Neural crest cell (in vitro differentiated cells): ENCODE measurements at regions not wholly inside any gene's neighbourhood (a gene's known extent, or its start where the extent isn't known, plus 50 kb on each side); places are given as distances from the start of the nearest gene placed in this dataset.
A peak's percentile ranks its signal among the peaks of the same experiment; 100 is the strongest.
"Not testable (repeated sequence)": the region's sequence is repeated elsewhere in the genome, so short reads cannot be mapped to it uniquely, and the experiment has no call there.

ENCODE experiments used
- DNase-seq: peaks from one replicate; pipeline ENCODE4 v3.0.0; 2021; ENCODE audit warnings: low read depth, mixed read lengths, low spot score
- H3K27ac Mint-ChIP-seq: one replicate; pipeline ENCODE4 v1.8.0; 2021; ENCODE audit warnings: mild to moderate bottlenecking, mixed read lengths; ENCODE audit not compliant: unreplicated experiment
- H3K27me3 Mint-ChIP-seq: 2 replicates; pipeline ENCODE4 v1.8.0; 2021; ENCODE audit warnings: low read depth, mild to moderate bottlenecking, mixed read lengths
- H3K36me3 Mint-ChIP-seq: 2 replicates; pipeline ENCODE4 v1.8.0; 2021; ENCODE audit warnings: low read depth, mild to moderate bottlenecking, mixed read lengths
- H3K4me1 Mint-ChIP-seq: 2 replicates; pipeline ENCODE4 v1.8.0; 2021; ENCODE audit warnings: mixed read lengths
- H3K4me3 Mint-ChIP-seq: one replicate; pipeline ENCODE4 v1.8.0; 2021; ENCODE audit warnings: mild to moderate bottlenecking, mixed read lengths
- H3K9me3 Mint-ChIP-seq: 2 replicates; pipeline ENCODE4 v1.8.0; 2021; ENCODE audit warnings: mixed read lengths
- TF ChIP-seq, protein P1 (sequence below): fragments of 200-600 bp; sonication (generic); conservative IDR thresholded peaks from 2 replicates; pipeline ENCODE4 v1.5.0; 2021; ENCODE audit warnings: antibody characterized with exemption, mild to moderate bottlenecking

DNA sequence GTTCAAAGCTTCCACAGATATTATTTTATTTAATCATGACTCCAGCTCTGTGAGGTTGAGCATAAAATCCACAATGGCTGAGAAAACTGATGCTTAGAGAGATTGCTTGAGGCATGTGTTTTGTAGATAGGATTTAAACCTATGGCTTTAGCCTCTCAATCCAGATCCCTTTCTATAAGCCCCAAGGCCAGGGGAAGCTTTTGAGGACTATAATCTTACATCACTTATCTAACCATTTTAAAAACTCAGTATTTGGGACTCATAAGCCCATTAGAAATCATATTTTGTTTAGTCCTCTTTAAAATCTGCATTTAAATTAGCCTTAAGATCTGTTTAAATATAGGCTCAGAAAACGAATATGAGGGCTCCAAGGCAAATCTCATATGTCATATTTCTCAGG lies 135.4 kb upstream of the SERPINE2 start:
- Mint-ChIP-seq H3K27ac (no peak overlapping the region), H3K27me3 (no peaks in the 10 kb centered on the region), H3K36me3 (no peaks in the 10 kb centered on the region), H3K4me3 (no peak overlapping the region), H3K9me3 (no peaks in the 10 kb centered on the region), H3K4me1 (peaks cover 14% of the 10 kb centered on the region)
- TF ChIP-seq, protein P1, sequence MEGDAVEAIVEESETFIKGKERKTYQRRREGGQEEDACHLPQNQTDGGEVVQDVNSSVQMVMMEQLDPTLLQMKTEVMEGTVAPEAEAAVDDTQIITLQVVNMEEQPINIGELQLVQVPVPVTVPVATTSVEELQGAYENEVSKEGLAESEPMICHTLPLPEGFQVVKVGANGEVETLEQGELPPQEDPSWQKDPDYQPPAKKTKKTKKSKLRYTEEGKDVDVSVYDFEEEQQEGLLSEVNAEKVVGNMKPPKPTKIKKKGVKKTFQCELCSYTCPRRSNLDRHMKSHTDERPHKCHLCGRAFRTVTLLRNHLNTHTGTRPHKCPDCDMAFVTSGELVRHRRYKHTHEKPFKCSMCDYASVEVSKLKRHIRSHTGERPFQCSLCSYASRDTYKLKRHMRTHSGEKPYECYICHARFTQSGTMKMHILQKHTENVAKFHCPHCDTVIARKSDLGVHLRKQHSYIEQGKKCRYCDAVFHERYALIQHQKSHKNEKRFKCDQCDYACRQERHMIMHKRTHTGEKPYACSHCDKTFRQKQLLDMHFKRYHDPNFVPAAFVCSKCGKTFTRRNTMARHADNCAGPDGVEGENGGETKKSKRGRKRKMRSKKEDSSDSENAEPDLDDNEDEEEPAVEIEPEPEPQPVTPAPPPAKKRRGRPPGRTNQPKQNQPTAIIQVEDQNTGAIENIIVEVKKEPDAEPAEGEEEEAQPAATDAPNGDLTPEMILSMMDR = no peak
- DNase-seq = no peak

DNA sequence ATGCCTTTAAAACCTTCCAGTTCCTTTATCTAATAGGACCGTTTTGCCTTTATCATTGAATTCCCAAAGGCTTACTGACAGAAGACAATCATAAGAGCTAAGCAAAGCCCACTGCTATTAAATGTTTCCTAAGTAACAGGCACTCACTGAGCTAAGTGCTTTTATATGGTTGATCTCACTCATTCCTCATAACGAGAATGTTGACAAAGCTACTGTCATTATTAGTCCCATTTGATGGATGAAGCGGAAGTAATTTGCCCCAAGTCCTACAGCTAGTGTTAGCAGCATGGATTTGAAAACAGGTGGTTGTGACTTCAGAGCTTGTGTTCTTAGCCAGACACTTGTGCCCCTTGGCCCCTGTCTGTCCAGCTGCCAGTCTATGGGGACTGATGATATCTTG lies 134.8 kb upstream of the SERPINE2 start:
- H3K36me3 Mint-ChIP-seq = no peaks in the 10 kb centered on the region
- no peaks in the 10 kb centered on the region for H3K27me3 Mint-ChIP-seq
- TF ChIP-seq, protein P1 = no peak
- peaks cover 14% of the 10 kb centered on the region for H3K4me1 Mint-ChIP-seq
- H3K27ac Mint-ChIP-seq = no peak overlapping the region
- no peak for DNase-seq
- no peak overlapping the region for H3K4me3 Mint-ChIP-seq
- no peaks in the 10 kb centered on the region for H3K9me3 Mint-ChIP-seq

DNA sequence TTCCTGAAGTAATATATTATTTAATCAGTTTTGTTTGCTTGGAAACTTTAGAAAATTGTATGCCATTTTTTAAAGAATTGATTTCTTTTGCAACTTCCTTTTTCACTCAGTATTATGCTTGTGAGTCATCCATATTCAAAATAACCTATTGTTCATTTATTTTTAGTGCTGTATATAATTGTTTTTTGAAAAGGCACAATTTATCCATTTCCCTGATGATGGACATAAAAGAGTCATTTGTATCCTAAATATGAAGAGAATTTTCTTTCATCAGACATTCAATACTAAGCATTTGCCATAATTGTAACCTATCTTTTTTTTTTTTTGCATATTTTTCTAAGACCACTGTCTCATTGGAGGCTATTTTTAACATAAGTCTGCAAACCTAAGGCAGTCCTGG lies 134.1 kb upstream of the SERPINE2 start:
- Mint-ChIP-seq H3K27me3 (no peaks in the 10 kb centered on the region), H3K9me3 (peaks cover 2% of the 10 kb centered on the region), H3K27ac (no peak overlapping the region), H3K4me3 (no peak overlapping the region), H3K4me1 (peaks cover 14% of the 10 kb centered on the region), H3K36me3 (no peaks in the 10 kb centered on the region)
- TF ChIP-seq, protein P1 = no peak
- no peak for DNase-seq

DNA sequence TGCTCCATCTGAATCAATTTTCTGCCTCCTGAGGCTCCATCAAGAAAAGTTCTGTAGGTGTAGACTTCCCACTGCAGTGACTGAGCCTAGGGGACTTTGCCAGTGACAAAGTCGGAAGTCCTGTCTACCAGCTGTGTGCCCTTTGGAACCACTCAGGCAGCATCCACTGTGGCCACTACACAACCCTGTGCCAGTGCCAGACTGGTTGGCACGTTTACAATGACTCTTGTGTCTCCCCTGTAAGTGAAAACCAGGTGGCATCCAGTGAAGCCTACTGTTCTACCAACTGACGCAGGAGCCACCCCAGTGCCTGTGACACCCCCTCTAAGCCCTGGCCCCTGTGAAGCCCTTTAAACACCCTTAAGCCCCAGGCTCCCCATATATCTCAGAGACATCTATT lies 132.1 kb upstream of the SERPINE2 start:
- no peaks in the 10 kb centered on the region for H3K27me3 Mint-ChIP-seq
- H3K36me3 Mint-ChIP-seq = no peaks in the 10 kb centered on the region
- H3K27ac Mint-ChIP-seq = no peak overlapping the region
- peaks cover 14% of the 10 kb centered on the region for H3K4me1 Mint-ChIP-seq
- TF ChIP-seq, protein P1 = no peak
- H3K4me3 Mint-ChIP-seq = no peak overlapping the region
- DNase-seq = no peak
- H3K9me3 Mint-ChIP-seq = peaks cover 4% of the 10 kb centered on the region

DNA sequence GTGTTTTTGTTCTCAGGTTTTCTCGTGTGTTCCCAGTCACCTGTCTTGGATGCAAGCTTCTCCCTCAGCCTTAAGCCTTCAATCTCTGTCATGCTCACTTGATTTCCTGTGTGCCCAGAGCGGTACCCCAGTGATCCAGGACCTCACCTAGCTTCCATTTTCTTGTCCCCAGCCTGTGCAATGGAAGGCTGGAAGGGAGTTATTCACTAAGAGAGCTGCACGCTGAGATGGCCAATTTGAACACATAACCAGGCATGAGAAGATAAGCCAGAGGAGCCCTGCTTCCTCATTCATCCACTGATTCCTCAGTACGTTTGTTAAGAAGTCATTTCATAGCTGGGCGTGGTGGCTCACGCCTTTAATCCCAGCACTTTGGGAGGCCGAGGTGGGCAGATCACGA lies 130.8 kb upstream of the SERPINE2 start:
- Mint-ChIP-seq H3K4me1 (peaks cover 10% of the 10 kb centered on the region), H3K27me3 (no peaks in the 10 kb centered on the region), H3K9me3 (peaks cover 4% of the 10 kb centered on the region), H3K4me3 (no peak overlapping the region), H3K27ac (peak overlapping the region; percentile 3), H3K36me3 (no peaks in the 10 kb centered on the region)
- TF ChIP-seq, protein P1 = no peak
- DNase-seq = no peak

DNA sequence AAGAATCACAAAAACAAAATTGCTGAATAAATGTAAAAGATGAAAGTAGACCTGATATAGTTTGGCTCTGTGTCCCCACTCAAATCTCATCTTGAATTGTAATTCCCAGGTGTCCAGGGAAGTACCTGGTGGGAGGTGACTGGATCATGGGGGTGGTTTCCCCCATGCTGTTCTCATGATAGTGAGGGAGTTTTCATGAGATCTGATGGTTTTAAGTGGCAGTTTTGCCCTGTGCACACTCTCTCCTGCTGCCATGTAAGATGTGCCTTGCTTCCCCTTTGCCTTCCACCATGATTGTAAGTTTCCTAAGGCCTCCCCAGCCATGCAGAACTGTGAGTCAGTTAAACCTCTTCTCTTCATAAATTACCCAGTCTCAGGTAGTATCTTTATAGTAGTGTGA lies 128.7 kb upstream of the SERPINE2 start:
- H3K27me3 Mint-ChIP-seq, H3K4me1 Mint-ChIP-seq, H3K9me3 Mint-ChIP-seq, H3K27ac Mint-ChIP-seq, H3K4me3 Mint-ChIP-seq, DNase-seq, H3K36me3 Mint-ChIP-seq: not testable (repeated sequence)
